ENCODE measurements at regions not wholly inside any gene's neighbourhood (a gene's known extent, or its start where the extent isn't known, plus 50 kb on each side); places are given as distances from the start of the nearest gene placed in this dataset.

DNA sequence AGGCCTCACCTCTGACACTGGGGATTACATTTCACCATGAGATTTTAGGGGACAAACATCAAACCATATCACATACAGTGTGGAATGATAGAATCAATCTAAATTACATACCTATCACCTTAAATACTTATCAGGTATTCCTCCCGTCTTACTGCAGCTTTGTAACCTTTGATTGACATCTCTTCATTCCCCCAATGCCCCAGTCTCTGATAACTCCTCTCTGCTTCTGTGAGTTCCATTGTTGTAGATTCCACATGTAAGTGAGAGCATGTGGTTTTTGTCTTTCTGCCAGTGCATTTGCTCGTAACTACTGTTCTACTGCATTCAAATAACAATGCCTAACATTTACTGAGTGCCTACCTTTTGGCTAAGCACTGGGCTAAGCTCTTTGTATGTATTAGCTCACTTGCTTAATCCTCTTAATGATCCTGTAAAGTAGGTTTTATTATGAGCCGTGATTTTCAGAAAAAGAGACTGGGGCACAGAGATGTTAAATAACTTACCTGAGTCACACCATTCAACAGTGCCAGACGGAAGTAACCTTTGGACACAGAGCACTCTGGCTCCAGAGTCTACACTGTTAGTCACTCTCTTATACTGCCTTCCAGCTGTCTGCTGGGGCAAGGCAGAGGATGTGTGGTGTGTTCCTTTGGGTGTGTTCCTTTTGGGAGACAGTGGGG lies 63.7 kb upstream of the ESX1 start:
- H3K4me1 Mint-ChIP-seq: no peaks in the 10 kb centered on the region
- H3K9me3 Mint-ChIP-seq: peaks cover 26% of the 10 kb centered on the region
- H3K36me3 Mint-ChIP-seq (ENCODE audit: low read depth): no peaks in the 10 kb centered on the region
- TF ChIP-seq, protein P1, sequence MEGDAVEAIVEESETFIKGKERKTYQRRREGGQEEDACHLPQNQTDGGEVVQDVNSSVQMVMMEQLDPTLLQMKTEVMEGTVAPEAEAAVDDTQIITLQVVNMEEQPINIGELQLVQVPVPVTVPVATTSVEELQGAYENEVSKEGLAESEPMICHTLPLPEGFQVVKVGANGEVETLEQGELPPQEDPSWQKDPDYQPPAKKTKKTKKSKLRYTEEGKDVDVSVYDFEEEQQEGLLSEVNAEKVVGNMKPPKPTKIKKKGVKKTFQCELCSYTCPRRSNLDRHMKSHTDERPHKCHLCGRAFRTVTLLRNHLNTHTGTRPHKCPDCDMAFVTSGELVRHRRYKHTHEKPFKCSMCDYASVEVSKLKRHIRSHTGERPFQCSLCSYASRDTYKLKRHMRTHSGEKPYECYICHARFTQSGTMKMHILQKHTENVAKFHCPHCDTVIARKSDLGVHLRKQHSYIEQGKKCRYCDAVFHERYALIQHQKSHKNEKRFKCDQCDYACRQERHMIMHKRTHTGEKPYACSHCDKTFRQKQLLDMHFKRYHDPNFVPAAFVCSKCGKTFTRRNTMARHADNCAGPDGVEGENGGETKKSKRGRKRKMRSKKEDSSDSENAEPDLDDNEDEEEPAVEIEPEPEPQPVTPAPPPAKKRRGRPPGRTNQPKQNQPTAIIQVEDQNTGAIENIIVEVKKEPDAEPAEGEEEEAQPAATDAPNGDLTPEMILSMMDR (IDR thresholded peaks at IDR 0.05): no peak
- DNase-seq: no peak
- no peak overlapping the region for H3K27ac Mint-ChIP-seq
- H3K4me3 Mint-ChIP-seq: no peak overlapping the region
- no peaks in the 10 kb centered on the region for H3K27me3 Mint-ChIP-seq (ENCODE audit: low read depth, poor library complexity)

DNA sequence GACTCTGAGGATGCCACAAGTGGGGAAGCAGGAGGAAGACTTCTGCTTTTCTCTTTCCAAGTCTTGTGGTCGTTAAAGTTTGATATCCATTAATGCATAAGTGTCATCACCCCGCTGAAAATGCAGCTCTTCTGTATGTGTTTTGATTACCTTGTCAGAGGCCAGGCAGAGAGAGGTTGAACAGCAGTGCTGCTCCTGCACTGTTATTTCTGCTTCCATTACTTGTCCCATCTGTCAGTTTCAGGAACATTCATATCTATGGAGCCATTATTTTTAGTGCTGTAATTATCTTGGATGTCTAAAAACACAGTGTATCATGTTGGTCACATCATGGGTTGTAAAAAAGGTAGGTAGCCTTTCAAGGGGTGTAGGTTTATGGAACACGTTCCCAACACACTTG lies 62.0 kb upstream of the ESX1 start:
- H3K27ac Mint-ChIP-seq: no peak overlapping the region
- no peak overlapping the region for H3K4me3 Mint-ChIP-seq
- DNase-seq: no peak

DNA sequence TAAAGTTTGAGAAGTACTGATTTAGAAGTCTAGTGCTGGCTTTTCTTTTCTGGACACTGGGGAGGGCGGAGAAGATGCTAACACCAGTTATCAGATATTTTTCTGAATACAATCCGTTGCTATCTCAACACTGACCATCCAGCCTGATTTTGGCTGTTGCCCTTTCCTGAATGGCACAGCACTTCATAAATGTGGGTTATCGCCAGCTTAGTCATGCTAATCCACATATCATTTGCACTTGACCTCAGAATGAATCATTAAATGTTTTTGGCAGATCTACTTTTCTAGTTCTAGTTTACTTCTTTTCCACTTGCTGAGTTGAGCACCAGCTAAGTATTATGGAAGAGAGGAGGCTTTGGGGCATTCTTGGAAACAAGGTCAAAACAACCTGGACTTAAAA lies 60.8 kb upstream of the ESX1 start:
- Mint-ChIP-seq H3K27me3 (ENCODE audit: low read depth, poor library complexity) (no peaks in the 10 kb centered on the region), H3K36me3 (ENCODE audit: low read depth) (no peaks in the 10 kb centered on the region), H3K27ac (no peak overlapping the region), H3K9me3 (peaks cover 36% of the 10 kb centered on the region), H3K4me3 (no peak overlapping the region), H3K4me1 (peaks cover 6% of the 10 kb centered on the region)
- TF ChIP-seq, protein P1 (IDR thresholded peaks at IDR 0.05): no peak
- no peak for DNase-seq

More for the DNA sequence above, 62.0 kb upstream of the ESX1 start:
- TF ChIP-seq, protein P1 (IDR thresholded peaks at IDR 0.05): no peak
- Mint-ChIP-seq H3K9me3 (peaks cover 38% of the 10 kb centered on the region), H3K36me3 (ENCODE audit: low read depth) (no peaks in the 10 kb centered on the region), H3K27me3 (ENCODE audit: low read depth, poor library complexity) (no peaks in the 10 kb centered on the region), H3K4me1 (no peaks in the 10 kb centered on the region)

DNA sequence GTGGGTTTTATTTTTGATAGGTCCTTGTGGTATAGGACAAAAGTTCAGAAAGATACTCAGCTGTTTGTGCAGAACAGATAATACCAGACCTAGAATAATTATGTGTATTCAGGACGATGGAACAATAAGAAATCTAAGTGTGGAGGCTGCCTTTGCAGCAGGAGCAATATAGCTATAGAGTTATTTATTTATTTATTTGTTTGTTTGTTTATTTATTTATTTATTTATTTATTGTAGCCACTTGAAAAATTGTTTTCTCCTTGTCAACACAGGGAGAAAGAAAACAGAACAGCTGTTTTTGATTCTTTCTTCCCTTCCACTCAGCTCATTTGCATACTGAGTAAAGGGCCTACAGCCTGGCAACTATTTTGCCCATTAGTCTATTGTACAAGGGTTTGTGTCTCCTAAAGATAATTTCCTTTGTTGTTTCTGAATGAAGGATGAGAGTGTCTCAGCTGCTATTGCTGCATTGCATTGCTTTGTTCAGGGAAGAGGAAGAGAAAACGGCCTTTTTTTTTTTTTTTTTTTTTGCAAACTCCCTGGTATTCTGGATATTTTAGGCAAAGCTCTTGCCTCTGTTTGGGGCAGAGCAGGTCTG lies 56.0 kb upstream of the ESX1 start:
- Mint-ChIP-seq H3K27me3 (ENCODE audit: low read depth, poor library complexity) (peaks cover 10% of the 10 kb centered on the region), H3K27ac (no peak overlapping the region), H3K4me1 (peaks cover 12% of the 10 kb centered on the region), H3K9me3 (peaks cover 48% of the 10 kb centered on the region), H3K36me3 (ENCODE audit: low read depth) (no peaks in the 10 kb centered on the region), H3K4me3 (no peak overlapping the region)
- no peak for DNase-seq
- TF ChIP-seq, protein P1 (IDR thresholded peaks at IDR 0.05): no peak

DNA sequence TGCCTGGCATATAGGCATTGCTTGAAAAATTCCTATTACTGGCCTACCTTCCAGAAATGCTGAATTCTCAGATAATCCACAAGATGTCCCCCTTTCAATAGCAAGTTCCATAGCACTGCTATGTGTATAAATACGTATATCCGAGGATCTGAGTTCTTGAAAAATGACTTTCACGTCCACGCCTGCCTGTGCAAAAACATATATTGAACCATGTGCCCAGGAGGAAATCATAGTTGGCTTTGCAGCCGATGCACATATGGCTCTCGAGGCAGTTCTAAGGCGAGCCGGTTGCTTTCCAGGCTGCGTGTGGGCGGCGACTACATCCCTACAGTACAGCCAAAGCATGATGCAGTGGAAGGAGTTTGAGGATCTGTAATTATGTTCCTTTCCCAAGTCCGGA lies 55.4 kb upstream of the ESX1 start:
- Mint-ChIP-seq H3K36me3 (ENCODE audit: low read depth) (no peaks in the 10 kb centered on the region), H3K4me1 (peaks cover 12% of the 10 kb centered on the region), H3K27me3 (ENCODE audit: low read depth, poor library complexity) (peaks cover 10% of the 10 kb centered on the region), H3K9me3 (peaks cover 49% of the 10 kb centered on the region), H3K4me3 (no peak overlapping the region), H3K27ac (no peak overlapping the region)
- TF ChIP-seq, protein P1 (IDR thresholded peaks at IDR 0.05): no peak
- DNase-seq: no peak

DNA sequence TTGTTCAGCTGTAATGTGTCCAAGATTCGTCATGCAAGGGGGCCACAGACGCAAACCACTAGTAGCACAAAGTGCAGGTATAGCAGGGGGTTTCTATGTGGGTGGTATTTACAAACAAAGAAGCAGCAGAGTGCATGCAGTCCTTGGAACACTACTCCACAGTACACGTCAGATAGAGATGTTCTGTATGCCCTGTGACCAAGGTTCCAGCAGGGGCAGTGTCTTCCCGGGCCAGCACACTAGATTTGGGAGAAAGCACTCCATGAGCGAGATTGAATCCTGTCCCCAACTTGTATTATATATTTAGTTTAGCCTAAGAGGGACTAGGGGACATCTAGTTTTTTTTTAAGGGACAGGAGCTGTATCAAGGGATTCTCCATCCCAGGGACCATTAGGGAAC lies 54.4 kb upstream of the ESX1 start:
- Mint-ChIP-seq H3K27me3 (ENCODE audit: low read depth, poor library complexity) (peaks cover 10% of the 10 kb centered on the region), H3K36me3 (ENCODE audit: low read depth) (no peaks in the 10 kb centered on the region), H3K4me1 (peaks cover 12% of the 10 kb centered on the region), H3K4me3 (no peak overlapping the region), H3K9me3 (peaks cover 45% of the 10 kb centered on the region), H3K27ac (no peak overlapping the region)
- TF ChIP-seq, protein P1 (IDR thresholded peaks at IDR 0.05): no peak
- DNase-seq: no peak
